Esophagus muscularis mucosa (tissue), 4 donors: ENCODE measurements at regions not wholly inside any gene's neighbourhood (a gene's known extent, or its start where the extent isn't known, plus 50 kb on each side); places are given as distances from the start of the nearest gene placed in this dataset.

ENCODE experiments used
- DNase-seq: peaks from one replicate; pipeline ENCODE4 v3.0.0-alpha.2; 2017; ENCODE audit errors: extremely low spot score
- H3K27ac ChIP-seq, 4 donors: fragments of 200-600 bp; sonication (generic); replicated peaks in 1 of 4; 1 replicate in 3 of 4; 2 replicates in 1 of 4; pipeline ENCODE4 v1.5.1; 2016 to 2019; ENCODE audit warnings: mild to moderate bottlenecking in 1 of 4
- H3K27me3 ChIP-seq, 4 donors: fragments of 200-600 bp; sonication (generic); one replicate each; pipeline versions ENCODE4 v1.5.1 to v1.6.0; 2016 to 2019
- H3K36me3 ChIP-seq, 4 donors: fragments of 200-600 bp; sonication (generic); one replicate each; pipeline ENCODE4 v1.5.1; 2016 to 2019
- H3K4me1 ChIP-seq, 4 donors: fragments of 200-600 bp; sonication (generic); one replicate each; pipeline ENCODE4 v1.5.1; 2016 to 2019
- H3K4me3 ChIP-seq, 4 donors: fragments of 200-600 bp; sonication (generic); 1 replicate in 2 of 4; 2 replicates in 2 of 4; pipeline ENCODE4 v1.5.1; 2016 to 2019; ENCODE audit warnings: mild to moderate bottlenecking in 4 of 4, moderate library complexity in 1 of 4
- H3K9me3 ChIP-seq, 4 donors: fragments of 200-600 bp; sonication (generic); 1 replicate in 3 of 4; 2 replicates in 1 of 4; pipeline ENCODE4 v1.5.1; 2016 to 2019
- CTCF ChIP-seq, 3 experiments: fragments of 200-600 bp in 2 of 3; fragments of 450-650 bp in 1 of 3; sonication (generic) in 2 of 3; IDR thresholded peaks; one replicate each; pipeline ENCODE4 v1.5.1; 2017 to 2019; ENCODE audit warnings: antibody characterized with exemption in 3 of 3, mild to moderate bottlenecking in 2 of 3, moderate library complexity in 1 of 3
- EP300 ChIP-seq: sonication (generic); formaldehyde crosslinking; IDR thresholded peaks from one replicate; pipeline ENCODE4 v1.6.1; 2017; ENCODE audit warnings: antibody characterized with exemption
- POLR2A ChIP-seq: fragments of 450-650 bp; IDR thresholded peaks from one replicate; pipeline ENCODE4 v1.6.1; 2017; ENCODE audit warnings: antibody characterized with exemption, moderate library complexity, mild to moderate bottlenecking, low read depth
- POLR2AphosphoS5 ChIP-seq, 2 donors: sonication (generic); formaldehyde crosslinking; IDR thresholded peaks; one replicate each; pipeline ENCODE4 v1.6.1; 2017; ENCODE audit warnings: antibody characterized with exemption in 2 of 2
- WGBS: methylation state at CpG from one replicate; pipeline ENCODE4 v1.1.5; 2018; 5-methylcytosine and 5-hydroxymethylcytosine counted together
- intact Hi-C: fragments of 100-400 bp; cut with DNase I; formaldehyde crosslinking; loops from one replicate; pipeline ENCODE4 v1.15.1; 2023

- intact Hi-C loops, result no loop called here
- DNase-seq, result no peak
- Histone ChIP-seq H3K27ac (no peak overlapping the region), H3K27me3 (no peaks in the 10 kb centered on the region), H3K4me1 (no peaks in the 10 kb centered on the region), H3K36me3 (no peaks in the 10 kb centered on the region), H3K9me3 (no peaks in the 10 kb centered on the region), H3K4me3 (no peak overlapping the region)
- TF ChIP-seq POLR2AphosphoS5 (IDR thresholded peaks at IDR 0.05) (no peak), POLR2A (no peak), CTCF (IDR thresholded peaks at IDR 0.05) (no peak), EP300 (no peak)
- 95% methylated on average over 1 of the region's 1 CpG for WGBS
Observed at GRCh38 chr14:40386433-40386832, 954.2 kb upstream of the FBXO33 start.

- H3K4me1 ChIP-seq, result no peaks in the 10 kb centered on the region
- intact Hi-C loops, result no loop called here
- TF ChIP-seq EP300, result no peak
- TF ChIP-seq POLR2A, result no peak
- TF ChIP-seq CTCF (IDR thresholded peaks at IDR 0.05), result no peak
- TF ChIP-seq POLR2AphosphoS5 (IDR thresholded peaks at IDR 0.05), result no peak
- no peaks in the 10 kb centered on the region for H3K9me3 ChIP-seq
- 94% methylated on average over 10 of the region's 10 CpGs for WGBS
- no peaks in the 10 kb centered on the region for H3K36me3 ChIP-seq
- H3K27me3 ChIP-seq, result no peaks in the 10 kb centered on the region
- DNase-seq, result no peak
- no peak overlapping the region for H3K27ac ChIP-seq
- no peak overlapping the region for H3K4me3 ChIP-seq
Observed at GRCh38 chr14:40374221-40374620, 942.0 kb upstream of the FBXO33 start.

GRCh38 chr14:40371011-40371410, 938.8 kb upstream of the FBXO33 start:
- intact Hi-C loops, result no loop called here
- no peak for DNase-seq
- Histone ChIP-seq H3K36me3 (no peaks in the 10 kb centered on the region), H3K27ac (no peak overlapping the region), H3K9me3 (no peaks in the 10 kb centered on the region), H3K27me3 (no peaks in the 10 kb centered on the region), H3K4me1 (no peaks in the 10 kb centered on the region), H3K4me3 (no peak overlapping the region)
- TF ChIP-seq POLR2A (no peak), CTCF (IDR thresholded peaks at IDR 0.05) (no peak), POLR2AphosphoS5 (IDR thresholded peaks at IDR 0.05) (no peak), EP300 (no peak)
- 48% methylated on average over 2 of the region's 2 CpGs for WGBS

- Histone ChIP-seq H3K27me3 (no peaks in the 10 kb centered on the region), H3K4me1 (no peaks in the 10 kb centered on the region), H3K27ac (no peak overlapping the region), H3K9me3 (no peaks in the 10 kb centered on the region), H3K36me3 (no peaks in the 10 kb centered on the region), H3K4me3 (no peak overlapping the region)
- no peak for TF ChIP-seq POLR2AphosphoS5 (IDR thresholded peaks at IDR 0.05)
- TF ChIP-seq POLR2A, result no peak
- TF ChIP-seq CTCF (IDR thresholded peaks at IDR 0.05), result no peak
- TF ChIP-seq EP300, result no peak
- WGBS, result 47% methylated on average over 2 of the region's 2 CpGs
- intact Hi-C loops, result no loop called here
- no peak for DNase-seq
Observed at GRCh38 chr14:40368314-40368713, 936.1 kb upstream of the FBXO33 start.

- Histone ChIP-seq H3K4me1 (no peaks in the 10 kb centered on the region), H3K27me3 (no peaks in the 10 kb centered on the region), H3K9me3 (no peaks in the 10 kb centered on the region), H3K4me3 (no peak overlapping the region), H3K27ac (no peak overlapping the region), H3K36me3 (no peaks in the 10 kb centered on the region)
- DNase-seq, result no peak
- TF ChIP-seq EP300 (no peak), POLR2AphosphoS5 (IDR thresholded peaks at IDR 0.05) (no peak), CTCF (IDR thresholded peaks at IDR 0.05) (no peak), POLR2A (no peak)
- intact Hi-C loops, result no loop called here
Observed at GRCh38 chr14:40367717-40368116, 935.5 kb upstream of the FBXO33 start.
